Lung microvascular endothelial cell (primary cell): ENCODE measurements at regions not wholly inside any gene's neighbourhood (a gene's known extent, or its start where the extent isn't known, plus 50 kb on each side); places are given as distances from the start of the nearest gene placed in this dataset.
"Not testable (repeated sequence)": the region's sequence is repeated elsewhere in the genome, so short reads cannot be mapped to it uniquely, and the experiment has no call there.

Experiments used
- DNase-seq, 2 donors: peaks; one replicate each; pipeline versions ENCODE4 v3.0.0 to v3.0.0-alpha.2; 2010; ENCODE audit warnings: low read depth in 2 of 2

GRCh38 chr6:137309078-137309762, 90.0 kb upstream of the IFNGR1 start:
- peak; percentile 43 to 89 for DNase-seq

GRCh38 chr6:137307163-137307854, 88.1 kb upstream of the IFNGR1 start:
- no peak for DNase-seq

GRCh38 chr6:137305691-137306090, 86.5 kb upstream of the IFNGR1 start:
- no peak for DNase-seq

- no peak for DNase-seq
Measured at GRCh38 chr6:137304020-137304780, 85.0 kb upstream of the IFNGR1 start.

- no peak for DNase-seq
Measured at GRCh38 chr6:137303441-137303840, 84.3 kb upstream of the IFNGR1 start.

GRCh38 chr6:137299681-137300080, 80.5 kb upstream of the IFNGR1 start:
- no peak for DNase-seq

- DNase-seq, result peak; percentile 69 to 89
Measured at GRCh38 chr6:137297887-137298286, 78.7 kb upstream of the IFNGR1 start.

GRCh38 chr6:137292326-137292725, 73.1 kb upstream of the IFNGR1 start:
- DNase-seq, result not testable (repeated sequence)

GRCh38 chr6:137291441-137291840, 72.3 kb upstream of the IFNGR1 start:
- DNase-seq, result peak; percentile 28 to 72

GRCh38 chr6:137290601-137291261, 71.5 kb upstream of the IFNGR1 start:
- DNase-seq, result no peak

GRCh38 chr6:137286916-137287315, 67.7 kb upstream of the IFNGR1 start:
- peak in 1 of 2 donors; percentile 32 for DNase-seq

GRCh38 chr6:137286368-137286767, 67.2 kb upstream of the IFNGR1 start:
- DNase-seq, result no peak

GRCh38 chr6:137284811-137285110, 65.6 kb upstream of the IFNGR1 start:
- DNase-seq, result no peak

GRCh38 chr6:137283940-137284810, 65.0 kb upstream of the IFNGR1 start:
- no peak for DNase-seq

- no peak for DNase-seq
Measured at GRCh38 chr6:137283080-137283479, 63.9 kb upstream of the IFNGR1 start.

- DNase-seq, result no peak
Measured at GRCh38 chr6:137282254-137282653, 63.1 kb upstream of the IFNGR1 start.

- DNase-seq, result not testable (repeated sequence)
Measured at GRCh38 chr6:137279279-137279678, 60.1 kb upstream of the IFNGR1 start.

GRCh38 chr6:137277971-137278637, 58.9 kb upstream of the IFNGR1 start:
- peak in 1 of 2 donors; percentile 40 for DNase-seq

- peak in 1 of 2 donors; percentile 10 for DNase-seq
Measured at GRCh38 chr6:137272403-137272802, 53.2 kb upstream of the IFNGR1 start.
